ENCODE measurements at regions not wholly inside any gene's neighbourhood (a gene's known extent, or its start where the extent isn't known, plus 50 kb on each side); places are given as distances from the start of the nearest gene placed in this dataset.
"Not testable (repeated sequence)": the region's sequence is repeated elsewhere in the genome, so short reads cannot be mapped to it uniquely, and the experiment has no call there.

GRCh38 chr21:9738527-9738926 is 782.9 kb upstream of the TPTE start:
- ChIA-PET POLR2A (no interaction called here), CTCF (no interaction called here)
- no peak overlapping the region for H3K4me3 ChIP-seq
- FAIRE-seq (no peak), ATAC-seq (no peak), DNase-seq (ENCODE audit: low read depth in 1 of 2, low spot score in 1 of 2) (no peak)
- H3K4me1 ChIP-seq: no peaks in the 10 kb centered on the region
- TF ChIP-seq CBX2 (IDR thresholded peaks at IDR 0.05; ENCODE audit: borderline replicate concordance, low read depth) (no peak), GATA3 (IDR thresholded peaks at IDR 0.05; ENCODE audit: borderline replicate concordance) (no peak), FOSB (CRISPR knock-in tag; IDR thresholded peaks at IDR 0.05) (no peak), HOXB13 (CRISPR knock-in tag; IDR thresholded peaks at IDR 0.05; ENCODE audit: low read depth) (no peak), ZFP36 (IDR thresholded peaks at IDR 0.05; ENCODE audit: borderline replicate concordance, partially characterized antibody) (no peak), NPAS2 (CRISPR knock-in tag; IDR thresholded peaks at IDR 0.05; ENCODE audit: borderline replicate concordance) (no peak), RARB (CRISPR knock-in tag; IDR thresholded peaks at IDR 0.05) (no peak)
- no peaks in the 10 kb centered on the region for H3K9me3 ChIP-seq
- no peak overlapping the region for H3K27ac ChIP-seq
- no peak overlapping the region for H3K4me2 ChIP-seq
- 7% methylated on average over 2 of the region's 2 CpGs for WGBS (ENCODE audit: missing lambda C conversion rate)

DNA sequence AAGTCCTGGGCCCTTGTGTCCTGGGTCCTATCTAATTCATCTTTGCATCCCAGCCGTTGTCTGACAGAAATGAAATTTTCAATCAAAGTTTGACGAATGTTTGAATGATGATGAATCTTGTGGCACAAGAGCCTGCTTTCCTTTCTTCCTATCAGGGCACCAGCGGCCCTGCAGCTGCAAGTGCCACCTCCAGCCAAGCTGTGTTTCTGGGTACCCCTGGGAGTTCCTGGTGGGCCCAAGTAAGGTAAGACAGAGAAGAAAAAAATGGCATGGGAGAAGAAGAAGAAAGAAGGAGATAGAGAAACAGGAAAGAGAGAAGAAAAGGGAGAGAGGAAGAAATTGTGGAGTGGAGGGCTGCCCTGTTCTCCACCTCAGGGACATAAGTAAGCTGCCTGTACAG is 782.1 kb upstream of the TPTE start:
- H3K27ac ChIP-seq: no peak overlapping the region
- ChIA-PET CTCF (no interaction called here), POLR2A (no interaction called here)
- no peak for FAIRE-seq
- no peaks in the 10 kb centered on the region for H3K9me3 ChIP-seq
- H3K4me1 ChIP-seq: no peaks in the 10 kb centered on the region
- DNase-seq (ENCODE audit: low read depth in 1 of 2, low spot score in 1 of 2): no peak
- no peak overlapping the region for H3K4me2 ChIP-seq
- H3K4me3 ChIP-seq: no peak overlapping the region
- whole genome bisulfite sequencing (ENCODE audit: missing lambda C conversion rate): 2% methylated on average over 3 of the region's 3 CpGs
- TF ChIP-seq NFE2L2 (conservative IDR thresholded peaks at IDR 0.05; ENCODE audit: low read length) (no peak), TP53 (CRISPR knock-in tag; IDR thresholded peaks at IDR 0.05) (no peak), RARB (CRISPR knock-in tag; IDR thresholded peaks at IDR 0.05) (no peak), CBX8 (IDR thresholded peaks at IDR 0.05) (no peak), HEYL (CRISPR knock-in tag; IDR thresholded peaks at IDR 0.05) (no peak), MYC (IDR thresholded peaks at IDR 0.05; ENCODE audit: borderline replicate concordance, low read length) (no peak), E2F6 (IDR thresholded peaks at IDR 0.05; ENCODE audit: borderline replicate concordance, low read depth) (no peak), ESRRA (IDR thresholded peaks at IDR 0.05; ENCODE audit: borderline replicate concordance, low read length) (no peak), MAZ (IDR thresholded peaks at IDR 0.05; ENCODE audit: borderline replicate concordance, low read depth, low read length) (no peak), HES2 (IDR thresholded peaks at IDR 0.05) (no peak), POLR2AphosphoS2 (conservative IDR thresholded peaks at IDR 0.05; ENCODE audit: low read length) (no peak), REST (IDR thresholded peaks at IDR 0.05) (no peak), HMGXB4 (CRISPR knock-in tag; IDR thresholded peaks at IDR 0.05; ENCODE audit: borderline replicate concordance) (no peak), FOSB (CRISPR knock-in tag; IDR thresholded peaks at IDR 0.05) (no peak), MAFK (IDR thresholded peaks at IDR 0.05; ENCODE audit: partially characterized antibody) (no peak)
- TF ChIP-seq, protein P1, sequence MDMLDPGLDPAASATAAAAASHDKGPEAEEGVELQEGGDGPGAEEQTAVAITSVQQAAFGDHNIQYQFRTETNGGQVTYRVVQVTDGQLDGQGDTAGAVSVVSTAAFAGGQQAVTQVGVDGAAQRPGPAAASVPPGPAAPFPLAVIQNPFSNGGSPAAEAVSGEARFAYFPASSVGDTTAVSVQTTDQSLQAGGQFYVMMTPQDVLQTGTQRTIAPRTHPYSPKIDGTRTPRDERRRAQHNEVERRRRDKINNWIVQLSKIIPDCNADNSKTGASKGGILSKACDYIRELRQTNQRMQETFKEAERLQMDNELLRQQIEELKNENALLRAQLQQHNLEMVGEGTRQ (IDR thresholded peaks at IDR 0.05): no peak
- TF ChIP-seq, protein P2, sequence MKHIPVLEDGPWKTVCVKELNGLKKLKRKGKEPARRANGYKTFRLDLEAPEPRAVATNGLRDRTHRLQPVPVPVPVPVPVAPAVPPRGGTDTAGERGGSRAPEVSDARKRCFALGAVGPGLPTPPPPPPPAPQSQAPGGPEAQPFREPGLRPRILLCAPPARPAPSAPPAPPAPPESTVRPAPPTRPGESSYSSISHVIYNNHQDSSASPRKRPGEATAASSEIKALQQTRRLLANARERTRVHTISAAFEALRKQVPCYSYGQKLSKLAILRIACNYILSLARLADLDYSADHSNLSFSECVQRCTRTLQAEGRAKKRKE (CRISPR knock-in tag; IDR thresholded peaks at IDR 0.05; ENCODE audit: low read depth): no peak
- ATAC-seq: no peak

DNA sequence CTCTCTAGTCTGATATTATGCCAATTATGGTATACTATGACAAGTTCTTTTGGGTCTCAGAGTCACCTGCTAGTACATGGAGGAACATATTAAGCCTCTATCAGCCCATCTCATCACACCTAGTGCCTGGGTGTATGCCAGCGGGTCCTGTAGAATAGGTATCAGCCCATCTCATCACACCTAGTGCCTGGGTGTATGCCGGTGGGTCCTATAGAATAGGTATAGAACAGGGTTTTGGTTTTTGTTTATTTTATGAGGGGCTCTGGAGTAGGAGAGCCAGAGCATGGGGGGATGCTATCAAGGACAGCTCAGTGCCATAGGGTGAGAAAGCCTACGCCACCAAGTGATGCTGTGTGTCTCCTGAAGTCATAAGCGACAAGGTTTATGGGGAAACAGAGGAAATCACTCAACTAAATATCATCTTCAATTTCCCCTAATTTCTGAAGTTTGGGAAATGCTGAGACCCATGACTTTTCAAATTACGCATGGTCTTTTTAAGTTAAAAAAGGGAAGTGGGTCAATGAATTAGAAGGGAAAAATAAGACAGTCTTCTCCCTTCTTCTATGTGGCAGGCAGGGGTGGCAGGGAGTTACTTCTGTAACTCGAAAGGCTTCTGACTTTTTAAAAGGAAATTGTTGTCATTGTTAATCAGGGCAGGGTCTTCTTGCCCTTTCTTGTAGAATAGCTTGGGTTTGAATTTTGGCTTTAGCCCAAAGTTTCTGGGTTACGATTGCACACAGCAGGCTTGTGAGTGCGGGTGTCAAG is 781.0 kb upstream of the TPTE start:
- ATAC-seq; CTCF ChIA-PET; H3K27ac ChIP-seq; FAIRE-seq; H3K9me3 ChIP-seq; H3K4me2 ChIP-seq; POLR2A ChIA-PET; H3K4me3 ChIP-seq; DNase-seq (ENCODE audit: low read depth in 1 of 2, low spot score in 1 of 2); H3K4me1 ChIP-seq: not testable (repeated sequence)
- WGBS (ENCODE audit: missing lambda C conversion rate): 13% methylated on average over 8 of the region's 8 CpGs
